ENCODE measurements at regions not wholly inside any gene's neighbourhood (a gene's known extent, or its start where the extent isn't known, plus 50 kb on each side); places are given as distances from the start of the nearest gene placed in this dataset.

DNA sequence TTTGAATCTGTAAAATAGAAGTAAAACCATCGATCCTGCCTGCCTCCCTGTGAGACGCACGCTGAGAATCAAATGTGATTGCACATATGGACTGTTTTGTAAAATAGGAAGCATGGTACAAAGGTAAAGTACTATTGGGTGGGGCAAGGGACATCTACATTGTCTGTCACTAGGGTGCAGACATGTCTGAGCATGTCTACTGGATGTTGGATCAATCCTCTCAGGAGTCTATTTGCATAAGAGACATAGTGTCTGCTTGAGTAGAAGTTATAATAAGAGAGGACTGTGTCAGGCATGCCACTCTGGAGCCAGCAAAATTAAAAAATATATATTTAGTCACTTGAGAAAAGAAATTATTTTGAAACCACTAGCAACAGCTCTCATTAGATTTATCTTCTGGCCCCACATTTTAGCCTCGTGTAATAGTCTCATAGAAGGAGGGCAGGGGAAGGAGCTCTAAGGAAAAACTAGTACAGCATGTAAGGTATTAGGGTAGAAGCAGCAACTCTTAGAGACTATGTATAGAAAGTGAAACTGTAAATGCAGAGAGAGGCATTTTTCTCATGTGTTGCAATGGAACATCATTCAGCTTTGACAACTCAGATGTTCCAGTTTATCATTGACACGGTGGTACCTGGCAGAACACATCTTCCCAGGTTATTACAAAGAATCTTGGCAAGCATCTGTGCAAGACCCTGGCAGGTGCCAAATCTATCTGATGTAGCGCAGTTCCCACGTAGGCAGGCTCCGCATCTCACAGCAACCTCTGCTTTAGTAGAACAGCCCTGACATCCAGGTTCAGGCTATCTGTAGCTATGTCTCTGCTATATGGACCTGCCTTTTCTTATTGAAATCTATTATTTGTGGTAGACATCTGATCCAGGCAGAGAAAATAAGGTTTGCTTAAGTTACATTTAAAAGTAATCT is 85.2 kb upstream of the CHL1 start:
- no peak for TF ChIP-seq CTCF (IDR thresholded peaks at IDR 0.05)
- TF ChIP-seq POLR2A (IDR thresholded peaks at IDR 0.05), result no peak

All from esophagus squamous epithelium (tissue), 4 donors.